Testis (tissue), 2 donors: ENCODE measurements at regions not wholly inside any gene's neighbourhood (a gene's known extent, or its start where the extent isn't known, plus 50 kb on each side); places are given as distances from the start of the nearest gene placed in this dataset.

Source experiments
- POLR2A ChIP-seq: fragments of 450-650 bp; IDR thresholded peaks from one replicate; pipeline ENCODE4 v1.6.1; 2017; ENCODE audit warnings: antibody characterized with exemption, mild to moderate bottlenecking, moderate library complexity
- TF ChIP-seq, protein P1 (sequence below), 3 experiments: fragments of 450-650 bp in 2 of 3; fragments of 200-600 bp in 1 of 3; sonication (generic) in 1 of 3; IDR thresholded peaks; one replicate each; pipeline ENCODE4 v1.5.1; 2016 to 2019; ENCODE audit warnings: antibody characterized with exemption in 3 of 3, mild to moderate bottlenecking in 2 of 3, moderate library complexity in 1 of 3

DNA sequence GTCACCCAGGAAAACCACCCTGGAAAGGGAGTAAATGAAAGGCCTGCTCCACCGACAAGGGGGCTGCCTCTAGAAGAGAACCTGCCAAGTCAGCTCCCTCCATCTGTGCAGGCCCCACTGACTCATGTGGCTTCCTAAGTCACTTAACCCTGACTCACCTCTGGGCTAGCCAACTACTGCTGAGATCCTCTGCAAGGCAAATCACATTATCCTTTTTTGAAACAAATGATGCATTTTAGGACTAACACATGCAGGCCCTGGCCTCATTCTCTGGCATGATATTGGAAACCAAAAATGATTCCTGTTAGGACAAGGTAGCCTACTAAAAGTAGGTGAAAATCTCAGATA lies 474.6 kb downstream of the EPHA4 start:
- TF ChIP-seq, protein P1, sequence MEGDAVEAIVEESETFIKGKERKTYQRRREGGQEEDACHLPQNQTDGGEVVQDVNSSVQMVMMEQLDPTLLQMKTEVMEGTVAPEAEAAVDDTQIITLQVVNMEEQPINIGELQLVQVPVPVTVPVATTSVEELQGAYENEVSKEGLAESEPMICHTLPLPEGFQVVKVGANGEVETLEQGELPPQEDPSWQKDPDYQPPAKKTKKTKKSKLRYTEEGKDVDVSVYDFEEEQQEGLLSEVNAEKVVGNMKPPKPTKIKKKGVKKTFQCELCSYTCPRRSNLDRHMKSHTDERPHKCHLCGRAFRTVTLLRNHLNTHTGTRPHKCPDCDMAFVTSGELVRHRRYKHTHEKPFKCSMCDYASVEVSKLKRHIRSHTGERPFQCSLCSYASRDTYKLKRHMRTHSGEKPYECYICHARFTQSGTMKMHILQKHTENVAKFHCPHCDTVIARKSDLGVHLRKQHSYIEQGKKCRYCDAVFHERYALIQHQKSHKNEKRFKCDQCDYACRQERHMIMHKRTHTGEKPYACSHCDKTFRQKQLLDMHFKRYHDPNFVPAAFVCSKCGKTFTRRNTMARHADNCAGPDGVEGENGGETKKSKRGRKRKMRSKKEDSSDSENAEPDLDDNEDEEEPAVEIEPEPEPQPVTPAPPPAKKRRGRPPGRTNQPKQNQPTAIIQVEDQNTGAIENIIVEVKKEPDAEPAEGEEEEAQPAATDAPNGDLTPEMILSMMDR (IDR thresholded peaks at IDR 0.05): no peak
- no peak for TF ChIP-seq POLR2A
